HepG2 (cell line): ENCODE measurements at regions not wholly inside any gene's neighbourhood (a gene's known extent, or its start where the extent isn't known, plus 50 kb on each side); places are given as distances from the start of the nearest gene placed in this dataset.
A peak's percentile ranks its signal among the peaks of the same experiment; 100 is the strongest.

ENCODE experiments used
- FOSL2 ChIP-seq: sonication (generic); formaldehyde crosslinking; IDR thresholded peaks from 2 replicates; pipeline ENCODE4 v1.4.0; 2020; ENCODE audit warnings: missing genetic modification reagents
- ZNF282 ChIP-seq: fragments of 450-650 bp; IDR thresholded peaks from 2 replicates; pipeline ENCODE4 v1.6.1; 2018; ENCODE audit not compliant: partially characterized antibody
- TF ChIP-seq, protein P1 (sequence below): sonication (generic); formaldehyde crosslinking; IDR thresholded peaks from 2 replicates; pipeline ENCODE4 v1.4.0; 2020; ENCODE audit warnings: mild to moderate bottlenecking, missing genetic modification reagents, borderline replicate concordance
- TF ChIP-seq, protein P2 (sequence below): sonication (generic); formaldehyde crosslinking; conservative IDR thresholded peaks from 2 replicates; pipeline ENCODE4 v1.4.0; 2020; ENCODE audit warnings: missing genetic modification reagents
- TF ChIP-seq, protein P3 (sequence below): sonication (generic); formaldehyde crosslinking; IDR thresholded peaks from 2 replicates; pipeline ENCODE4 v1.4.0; 2020; ENCODE audit warnings: missing genetic modification reagents

DNA sequence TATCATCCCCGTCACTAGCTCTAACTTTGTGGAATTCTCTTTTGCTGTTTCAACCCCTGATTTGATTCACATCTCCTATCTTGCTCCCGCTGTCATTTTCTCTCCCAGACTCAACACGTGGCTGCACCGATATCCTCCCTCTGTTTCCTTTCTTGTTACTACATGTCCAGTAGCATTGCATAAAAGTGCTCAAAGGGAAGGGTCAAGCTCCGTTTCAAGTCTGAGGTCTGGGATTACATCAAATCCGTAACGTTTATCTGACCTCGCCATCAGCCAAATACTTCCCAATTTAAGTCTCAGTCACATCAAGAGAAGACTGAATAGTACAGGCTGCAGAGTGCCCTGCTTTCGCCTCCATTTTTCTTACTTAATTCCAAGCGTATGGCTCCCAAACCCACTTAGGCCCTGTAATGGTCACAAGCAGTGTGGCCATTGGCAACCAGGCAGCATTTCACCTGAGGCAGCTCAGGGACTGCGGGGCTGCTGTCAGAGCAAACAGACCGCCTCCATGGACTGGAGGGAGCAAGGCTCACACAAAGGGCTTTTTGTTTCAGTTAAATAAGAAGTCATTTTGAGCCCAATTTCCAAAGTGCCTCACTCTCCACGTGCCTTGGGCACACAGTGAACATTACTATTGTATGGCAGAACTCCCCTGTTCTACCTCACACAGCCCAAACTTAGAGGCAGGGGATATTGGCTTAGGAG is 217.8 kb downstream of the BCL11A start (continued):
- TF ChIP-seq, protein P1, sequence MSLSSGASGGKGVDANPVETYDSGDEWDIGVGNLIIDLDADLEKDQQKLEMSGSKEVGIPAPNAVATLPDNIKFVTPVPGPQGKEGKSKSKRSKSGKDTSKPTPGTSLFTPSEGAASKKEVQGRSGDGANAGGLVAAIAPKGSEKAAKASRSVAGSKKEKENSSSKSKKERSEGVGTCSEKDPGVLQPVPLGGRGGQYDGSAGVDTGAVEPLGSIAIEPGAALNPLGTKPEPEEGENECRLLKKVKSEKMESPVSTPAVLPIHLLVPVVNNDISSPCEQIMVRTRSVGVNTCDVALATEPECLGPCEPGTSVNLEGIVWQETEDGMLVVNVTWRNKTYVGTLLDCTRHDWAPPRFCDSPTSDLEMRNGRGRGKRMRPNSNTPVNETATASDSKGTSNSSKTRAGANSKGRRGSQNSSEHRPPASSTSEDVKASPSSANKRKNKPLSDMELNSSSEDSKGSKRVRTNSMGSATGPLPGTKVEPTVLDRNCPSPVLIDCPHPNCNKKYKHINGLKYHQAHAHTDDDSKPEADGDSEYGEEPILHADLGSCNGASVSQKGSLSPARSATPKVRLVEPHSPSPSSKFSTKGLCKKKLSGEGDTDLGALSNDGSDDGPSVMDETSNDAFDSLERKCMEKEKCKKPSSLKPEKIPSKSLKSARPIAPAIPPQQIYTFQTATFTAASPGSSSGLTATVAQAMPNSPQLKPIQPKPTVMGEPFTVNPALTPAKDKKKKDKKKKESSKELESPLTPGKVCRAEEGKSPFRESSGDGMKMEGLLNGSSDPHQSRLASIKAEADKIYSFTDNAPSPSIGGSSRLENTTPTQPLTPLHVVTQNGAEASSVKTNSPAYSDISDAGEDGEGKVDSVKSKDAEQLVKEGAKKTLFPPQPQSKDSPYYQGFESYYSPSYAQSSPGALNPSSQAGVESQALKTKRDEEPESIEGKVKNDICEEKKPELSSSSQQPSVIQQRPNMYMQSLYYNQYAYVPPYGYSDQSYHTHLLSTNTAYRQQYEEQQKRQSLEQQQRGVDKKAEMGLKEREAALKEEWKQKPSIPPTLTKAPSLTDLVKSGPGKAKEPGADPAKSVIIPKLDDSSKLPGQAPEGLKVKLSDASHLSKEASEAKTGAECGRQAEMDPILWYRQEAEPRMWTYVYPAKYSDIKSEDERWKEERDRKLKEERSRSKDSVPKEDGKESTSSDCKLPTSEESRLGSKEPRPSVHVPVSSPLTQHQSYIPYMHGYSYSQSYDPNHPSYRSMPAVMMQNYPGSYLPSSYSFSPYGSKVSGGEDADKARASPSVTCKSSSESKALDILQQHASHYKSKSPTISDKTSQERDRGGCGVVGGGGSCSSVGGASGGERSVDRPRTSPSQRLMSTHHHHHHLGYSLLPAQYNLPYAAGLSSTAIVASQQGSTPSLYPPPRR: no peak
- TF ChIP-seq ZNF282 (no peak), FOSL2 (CRISPR knock-in tag) (no peak)
- TF ChIP-seq, protein P2, sequence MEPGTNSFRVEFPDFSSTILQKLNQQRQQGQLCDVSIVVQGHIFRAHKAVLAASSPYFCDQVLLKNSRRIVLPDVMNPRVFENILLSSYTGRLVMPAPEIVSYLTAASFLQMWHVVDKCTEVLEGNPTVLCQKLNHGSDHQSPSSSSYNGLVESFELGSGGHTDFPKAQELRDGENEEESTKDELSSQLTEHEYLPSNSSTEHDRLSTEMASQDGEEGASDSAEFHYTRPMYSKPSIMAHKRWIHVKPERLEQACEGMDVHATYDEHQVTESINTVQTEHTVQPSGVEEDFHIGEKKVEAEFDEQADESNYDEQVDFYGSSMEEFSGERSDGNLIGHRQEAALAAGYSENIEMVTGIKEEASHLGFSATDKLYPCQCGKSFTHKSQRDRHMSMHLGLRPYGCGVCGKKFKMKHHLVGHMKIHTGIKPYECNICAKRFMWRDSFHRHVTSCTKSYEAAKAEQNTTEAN (CRISPR knock-in tag): no peak
- TF ChIP-seq, protein P3, sequence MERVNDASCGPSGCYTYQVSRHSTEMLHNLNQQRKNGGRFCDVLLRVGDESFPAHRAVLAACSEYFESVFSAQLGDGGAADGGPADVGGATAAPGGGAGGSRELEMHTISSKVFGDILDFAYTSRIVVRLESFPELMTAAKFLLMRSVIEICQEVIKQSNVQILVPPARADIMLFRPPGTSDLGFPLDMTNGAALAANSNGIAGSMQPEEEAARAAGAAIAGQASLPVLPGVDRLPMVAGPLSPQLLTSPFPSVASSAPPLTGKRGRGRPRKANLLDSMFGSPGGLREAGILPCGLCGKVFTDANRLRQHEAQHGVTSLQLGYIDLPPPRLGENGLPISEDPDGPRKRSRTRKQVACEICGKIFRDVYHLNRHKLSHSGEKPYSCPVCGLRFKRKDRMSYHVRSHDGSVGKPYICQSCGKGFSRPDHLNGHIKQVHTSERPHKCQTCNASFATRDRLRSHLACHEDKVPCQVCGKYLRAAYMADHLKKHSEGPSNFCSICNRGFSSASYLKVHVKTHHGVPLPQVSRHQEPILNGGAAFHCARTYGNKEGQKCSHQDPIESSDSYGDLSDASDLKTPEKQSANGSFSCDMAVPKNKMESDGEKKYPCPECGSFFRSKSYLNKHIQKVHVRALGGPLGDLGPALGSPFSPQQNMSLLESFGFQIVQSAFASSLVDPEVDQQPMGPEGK (CRISPR knock-in tag): 0 out of 2 replicates have a peak, but pooled peaks have one; percentile 45
- TF ChIP-seq, all 625 proteins: peak for 42
